Endothelial cell of umbilical vein (primary cell): ENCODE measurements at regions not wholly inside any gene's neighbourhood (a gene's known extent, or its start where the extent isn't known, plus 50 kb on each side); places are given as distances from the start of the nearest gene placed in this dataset.

Source experiments
- BruUV-seq: library from RNA; stranded (reverse); fragments of 400-500 nt; replicated peaks from 2 replicates; lab custom pipeline; 2021; lab: Mats Ljungman, UMichigan
- CTCF ChIA-PET: fragments of 300-600, 350-600 bp; sonication (Branson Sonifier 250); formaldehyde crosslinking; loops from one replicate; lab custom pipeline; 2021; ENCODE audit warnings: antibody characterized with exemption, inconsistent platforms; lab: Charles Lee
- POLR2A ChIA-PET: fragments of 300-600, 350-600 bp; sonication (Branson Sonifier 250); formaldehyde crosslinking; loops from one replicate; lab custom pipeline; 2021; ENCODE audit warnings: antibody characterized with exemption, inconsistent platforms; lab: Charles Lee
- DNase-seq: peaks from one replicate; pipeline ENCODE4 v3.0.0-alpha.2; 2011; ENCODE audit warnings: low read depth, low spot score
- FAIRE-seq: peaks from 2 replicates; lab custom pipeline; 2011; peaks lifted over from hg19 to GRCh38; lab: Jason Lieb, UNC
- H2AFZ ChIP-seq: 2 replicates; pipeline ENCODE4 v1.6.0; 2012; ENCODE audit warnings: low read depth, low read length, control low read depth, inconsistent platforms
- H3K27ac ChIP-seq: 2 replicates; pipeline ENCODE4 v1.5.1; 2011; ENCODE audit warnings: low read depth, mild to moderate bottlenecking, control low read depth, low read length, moderate library complexity; ENCODE audit not compliant: insufficient read depth
- H3K27me3 ChIP-seq, 2 experiments: 2 replicates each; pipeline versions ENCODE4 v1.6.0 to v1.6.1; 2011; ENCODE audit warnings: low read length in 2 of 2, mixed read lengths in 1 of 2; ENCODE audit not compliant: control insufficient read depth in 2 of 2, insufficient read depth in 2 of 2
- H3K36me3 ChIP-seq, 2 experiments: 2 replicates in 1 of 2; 3 replicates in 1 of 2; pipeline ENCODE4 v1.5.1; 2011; ENCODE audit warnings: low read length in 2 of 2, mild to moderate bottlenecking in 1 of 2, moderate library complexity in 1 of 2; ENCODE audit not compliant: control insufficient read depth in 2 of 2, insufficient read depth in 2 of 2; ENCODE audit errors: extremely low read depth in 1 of 2
- H3K4me1 ChIP-seq: 3 replicates; pipeline ENCODE4 v1.5.1; 2011; ENCODE audit warnings: mild to moderate bottlenecking, low read length; ENCODE audit not compliant: control insufficient read depth, insufficient read depth; ENCODE audit errors: extremely low read depth
- H3K4me2 ChIP-seq: 2 replicates; pipeline ENCODE4 v1.6.1; 2011; ENCODE audit warnings: low read length, control low read depth, mixed read lengths; ENCODE audit not compliant: insufficient read depth
- H3K4me3 ChIP-seq, 3 experiments: fragments of 200-600 bp in 1 of 3; sonication (generic), shearing (Covaris generic) in 1 of 3; replicated peaks in 1 of 3; 2 replicates each; pipeline ENCODE4 v1.5.1; 2011 to 2016; ENCODE audit warnings: control low read depth in 3 of 3, low read length in 3 of 3, mild to moderate bottlenecking in 2 of 3, inconsistent platforms in 1 of 3, low read depth in 1 of 3, moderate library complexity in 1 of 3; ENCODE audit not compliant: insufficient read depth in 1 of 3
- H3K79me2 ChIP-seq: 2 replicates; pipeline ENCODE4 v1.6.0; 2012; ENCODE audit warnings: low read length, inconsistent platforms; ENCODE audit not compliant: control insufficient read depth, insufficient read depth
- H3K9ac ChIP-seq: replicated peaks from 2 replicates; pipeline ENCODE3; 2011; ENCODE audit warnings: low read length, control low read depth; ENCODE audit not compliant: insufficient read depth; ENCODE audit errors: extremely low read depth
- H3K9me1 ChIP-seq: replicated peaks from 3 replicates; pipeline ENCODE4 v1.6.0; 2011; ENCODE audit warnings: mild to moderate bottlenecking, low read length; ENCODE audit not compliant: control insufficient read depth, insufficient read depth; ENCODE audit errors: extremely low read depth
- H3K9me3 ChIP-seq: replicated peaks from 2 replicates; pipeline ENCODE4 v1.5.1; 2012; ENCODE audit warnings: low read length, inconsistent platforms; ENCODE audit not compliant: control insufficient read depth, insufficient read depth
- H4K20me1 ChIP-seq: replicated peaks from 2 replicates; pipeline ENCODE3; 2011; ENCODE audit warnings: mild to moderate bottlenecking, low read length; ENCODE audit not compliant: control insufficient read depth, insufficient read depth; ENCODE audit errors: extremely low read depth
- CTCF ChIP-seq, 2 donors: IDR thresholded peaks; 1 replicate in 1 of 2; 2 replicates in 1 of 2; pipeline ENCODE4 v1.5.1; 2011; ENCODE audit warnings: low read length in 2 of 2, mild to moderate bottlenecking in 2 of 2, moderate library complexity in 2 of 2, control low read depth in 1 of 2, inconsistent platforms in 1 of 2, low read depth in 1 of 2; ENCODE audit not compliant: insufficient read depth in 1 of 2; ENCODE audit errors: extremely low read depth in 1 of 2
- EZH2 ChIP-seq: IDR thresholded peaks from 2 replicates; pipeline ENCODE4 v1.6.1; 2012; ENCODE audit warnings: borderline replicate concordance, low read depth, mild to moderate bottlenecking, moderate library complexity, low read length, inconsistent platforms; ENCODE audit not compliant: severe bottlenecking
- FOS ChIP-seq: IDR thresholded peaks from 2 replicates; pipeline ENCODE4 v1.6.1; 2011; ENCODE audit warnings: mild to moderate bottlenecking, low read length, moderate library complexity, borderline replicate concordance; ENCODE audit not compliant: insufficient read depth
- GATA2 ChIP-seq: IDR thresholded peaks from 2 replicates; pipeline ENCODE4 v1.7.0; 2011; ENCODE audit warnings: low read depth, mild to moderate bottlenecking, moderate library complexity, mixed read lengths, low read length; ENCODE audit not compliant: insufficient read length, insufficient read depth
- JUN ChIP-seq: IDR thresholded peaks from 2 replicates; pipeline ENCODE4 v1.6.1; 2011; ENCODE audit warnings: borderline replicate concordance, low read depth; ENCODE audit not compliant: insufficient read length, insufficient read depth
- MAX ChIP-seq: IDR thresholded peaks from 2 replicates; pipeline ENCODE4 v1.6.1; 2011; ENCODE audit not compliant: insufficient read depth, insufficient read length
- MYC ChIP-seq: IDR thresholded peaks from one replicate; pipeline ENCODE4 v1.6.1; 2011; ENCODE audit warnings: mild to moderate bottlenecking, low read depth, low read length
- POLR2A ChIP-seq: IDR thresholded peaks from 2 replicates; pipeline ENCODE4 v1.6.1; 2012; ENCODE audit warnings: low read depth, mild to moderate bottlenecking, control low read depth, low read length
- dilution Hi-C: fragments of 300-500 bp; cut with MboI; formaldehyde crosslinking; loops from one replicate; pipeline ENCODE4 v1.15.0; 2019; ENCODE audit warnings: low sequenced_read_pairs; ENCODE audit not compliant: extremely low pct_ligation_motif_present
- intact Hi-C: fragments of 100-400 bp; cut with micrococcal nuclease; formaldehyde crosslinking; loops from one replicate; pipeline ENCODE4 v1.10.0; 2022

- H3K4me2 ChIP-seq, result no peak overlapping the region
- no peaks in the 10 kb centered on the region for H3K79me2 ChIP-seq
- H3K4me3 ChIP-seq, result no peak overlapping the region
- H3K27ac ChIP-seq, result no peak overlapping the region
- no peak overlapping the region for H3K9ac ChIP-seq
- BruUV-seq, result no TSS peak
- no peaks in the 10 kb centered on the region for H3K9me1 ChIP-seq
- H3K9me3 ChIP-seq, result no peaks in the 10 kb centered on the region
- dilution Hi-C loops, result no loop called here
- intact Hi-C loops, result no loop called here
- H3K36me3 ChIP-seq, result no peaks in the 10 kb centered on the region
- H4K20me1 ChIP-seq, result no peaks in the 10 kb centered on the region
- H3K4me1 ChIP-seq, result no peaks in the 10 kb centered on the region
- peaks cover 11 to 17% of the 10 kb centered on the region in 2 experiments for H3K27me3 ChIP-seq
- no peak overlapping the region for H2AFZ ChIP-seq
- TF ChIP-seq JUN, result no peak
- TF ChIP-seq FOS, result no peak
- TF ChIP-seq POLR2A, result no peak
- TF ChIP-seq MAX, result no peak
- TF ChIP-seq MYC, result no peak
- TF ChIP-seq EZH2, result no peak
- TF ChIP-seq GATA2, result no peak
- DNase-seq (no peak), FAIRE-seq (no peak)
- POLR2A ChIA-PET, result no interaction called here
- CTCF ChIA-PET, result interaction anchor here (0.7 kb wide), 1 partner anchor 505 kb away, joined by 3 read pairs; no protein-coding TSS in a partner anchor
Measured at GRCh38 chr19:30219702-30220101, 152.5 kb upstream of the ZNF536 start.

DNA sequence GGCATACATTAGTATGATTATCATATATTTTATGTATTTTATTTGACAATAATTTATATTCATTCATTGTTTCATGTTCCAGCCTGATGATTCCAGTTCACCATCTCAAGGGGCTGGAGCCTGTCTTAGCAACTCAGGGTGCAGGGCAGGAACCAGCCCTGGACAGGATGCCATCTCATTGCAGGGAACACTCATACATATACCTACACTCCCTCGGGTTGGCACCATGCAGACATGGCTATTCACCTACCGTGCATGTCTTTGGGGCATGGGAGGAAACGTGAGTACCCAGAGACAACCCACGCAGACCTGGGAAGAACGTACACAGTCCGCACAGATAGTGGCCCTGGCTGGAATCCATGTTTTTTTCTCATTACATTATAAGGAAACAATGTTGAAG, 151.0 kb upstream of the ZNF536 start:
- intact Hi-C loops, result no loop called here
- no peak overlapping the region for H3K4me2 ChIP-seq
- CTCF ChIA-PET, result no interaction called here
- no peak for FAIRE-seq
- H3K36me3 ChIP-seq, result no peaks in the 10 kb centered on the region
- POLR2A ChIA-PET, result no interaction called here
- H3K27me3 ChIP-seq, result peaks cover 20 to 31% of the 10 kb centered on the region in 2 experiments
- H4K20me1 ChIP-seq, result no peaks in the 10 kb centered on the region
- no peaks in the 10 kb centered on the region for H3K9me1 ChIP-seq
- H2AFZ ChIP-seq, result no peak overlapping the region
- dilution Hi-C loops, result no loop called here
- H3K9ac ChIP-seq, result no peak overlapping the region
- H3K9me3 ChIP-seq, result no peaks in the 10 kb centered on the region
- H3K27ac ChIP-seq, result no peak overlapping the region
- BruUV-seq, result no TSS peak
- H3K4me3 ChIP-seq, result no peak overlapping the region
- no peaks in the 10 kb centered on the region for H3K4me1 ChIP-seq
- DNase-seq, result no peak
- TF ChIP-seq MYC, result no peak
- no peak for TF ChIP-seq POLR2A
- TF ChIP-seq GATA2, result no peak
- TF ChIP-seq FOS, result no peak
- no peak for TF ChIP-seq JUN
- no peak for TF ChIP-seq EZH2
- no peak for TF ChIP-seq CTCF (IDR thresholded peaks at IDR 0.05; ENCODE audit: extremely low read depth in 1 of 2, insufficient read depth in 1 of 2, low read depth in 1 of 2, low read length in 2 of 2)
- no peaks in the 10 kb centered on the region for H3K79me2 ChIP-seq
